ENCODE measurements at regions not wholly inside any gene's neighbourhood (a gene's known extent, or its start where the extent isn't known, plus 50 kb on each side); places are given as distances from the start of the nearest gene placed in this dataset.
"Not testable (repeated sequence)": the region's sequence is repeated elsewhere in the genome, so short reads cannot be mapped to it uniquely, and the experiment has no call there.

DNA sequence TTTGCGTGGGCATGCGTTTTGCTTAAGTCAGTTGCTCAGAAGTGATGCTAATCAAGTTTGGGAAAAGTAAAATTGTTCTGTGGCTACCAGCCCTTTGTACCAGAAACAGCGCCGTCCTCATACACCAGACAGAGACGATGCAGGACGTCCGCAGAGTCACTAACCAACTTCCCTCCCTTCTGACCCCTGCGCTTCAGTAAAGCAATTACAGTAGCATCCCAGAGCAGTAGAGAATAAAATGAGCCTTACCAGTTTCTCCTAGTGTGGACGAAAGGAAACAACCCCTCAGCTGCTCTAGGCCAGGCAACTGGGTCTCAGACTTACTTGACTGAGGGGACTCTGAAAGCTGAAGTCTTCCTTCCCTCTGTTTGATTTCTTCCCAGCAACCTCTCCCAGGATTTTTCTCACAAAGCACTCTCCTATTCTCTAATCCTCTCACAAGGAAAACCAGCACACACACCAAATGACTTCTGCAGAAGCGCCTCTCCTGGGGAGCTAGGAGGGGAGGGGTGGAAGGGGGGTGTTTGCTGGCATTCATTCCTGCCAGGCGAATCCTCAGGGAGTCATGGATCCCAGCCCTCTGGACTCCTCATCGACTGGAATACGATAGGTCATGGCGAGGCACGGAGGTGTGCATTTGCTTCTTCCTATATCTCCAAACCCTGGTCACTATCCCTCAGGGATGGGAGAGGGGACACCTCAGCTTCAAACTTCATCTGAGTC lies 56.0 kb upstream of the MID1 start:
- no peak overlapping the region for H3K27ac ChIP-seq (replicated peaks in 1 of 4)
- DNase-seq (ENCODE audit: extremely low spot score): no peak
- no peaks in the 10 kb centered on the region for H3K4me1 ChIP-seq
- no peak for TF ChIP-seq POLR2A (IDR thresholded peaks at IDR 0.05; ENCODE audit: low read depth)
- no peak for TF ChIP-seq POLR2AphosphoS5 (IDR thresholded peaks at IDR 0.05)
- TF ChIP-seq EP300 (IDR thresholded peaks at IDR 0.05): no peak
- TF ChIP-seq CTCF (IDR thresholded peaks at IDR 0.05): no peak
- no peaks in the 10 kb centered on the region for H3K9me3 ChIP-seq
- intact Hi-C loops (cut with DNase I): no loop called here
- H3K4me3 ChIP-seq: no peak overlapping the region
- no peaks in the 10 kb centered on the region for H3K36me3 ChIP-seq
- WGBS: 49% methylated on average over 10 of the region's 15 CpGs
- peaks cover 0 to 4% (median 0%) of the 10 kb centered on the region in 4 donors for H3K27me3 ChIP-seq

GRCh38 chrX:10677490-10677889 lies 57.1 kb upstream of the MID1 start:
- no peaks in the 10 kb centered on the region for H3K4me1 ChIP-seq
- no peak overlapping the region for H3K27ac ChIP-seq (replicated peaks in 1 of 4)
- no peak for TF ChIP-seq EP300 (IDR thresholded peaks at IDR 0.05)
- TF ChIP-seq POLR2AphosphoS5 (IDR thresholded peaks at IDR 0.05): no peak
- TF ChIP-seq POLR2A (IDR thresholded peaks at IDR 0.05; ENCODE audit: low read depth): no peak
- no peak for TF ChIP-seq CTCF (IDR thresholded peaks at IDR 0.05)
- no peak overlapping the region for H3K4me3 ChIP-seq
- no peaks in the 10 kb centered on the region for H3K9me3 ChIP-seq
- 56% methylated on average over 5 of the region's 5 CpGs for WGBS
- intact Hi-C loops (cut with DNase I): no loop called here
- peaks cover 0 to 2% (median 0%) of the 10 kb centered on the region in 4 donors for H3K27me3 ChIP-seq
- DNase-seq (ENCODE audit: extremely low spot score): no peak
- H3K36me3 ChIP-seq: no peaks in the 10 kb centered on the region

DNA sequence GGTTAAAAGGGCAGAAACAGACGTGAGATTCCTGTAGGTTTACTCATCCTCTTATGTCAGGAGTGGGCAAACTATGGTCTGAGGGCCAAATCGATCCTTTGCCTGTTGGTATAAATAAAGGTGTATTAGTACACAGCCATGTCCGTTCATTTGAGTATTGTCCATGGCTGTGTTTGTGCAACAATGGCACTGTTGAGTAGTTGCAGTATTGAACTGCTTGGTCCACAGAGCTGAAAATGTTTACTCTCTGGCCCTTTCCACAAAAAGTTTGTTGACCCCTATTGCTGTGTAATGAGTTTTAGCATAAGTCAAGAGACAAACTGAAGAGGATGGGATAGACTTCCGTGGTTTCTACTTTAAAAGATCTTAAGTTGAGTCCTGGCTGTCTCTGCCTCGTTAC lies 59.0 kb upstream of the MID1 start:
- Histone ChIP-seq H3K36me3 (no peaks in the 10 kb centered on the region), H3K27me3 (no peaks in the 10 kb centered on the region), H3K4me3 (no peak overlapping the region), H3K27ac (replicated peaks in 1 of 4) (no peak overlapping the region), H3K9me3 (no peaks in the 10 kb centered on the region), H3K4me1 (no peaks in the 10 kb centered on the region)
- intact Hi-C loops (cut with DNase I): no loop called here
- WGBS: 68% methylated on average over 5 of the region's 5 CpGs
- DNase-seq (ENCODE audit: extremely low spot score): no peak
- TF ChIP-seq EP300 (IDR thresholded peaks at IDR 0.05) (no peak), CTCF (IDR thresholded peaks at IDR 0.05) (no peak), POLR2AphosphoS5 (IDR thresholded peaks at IDR 0.05) (no peak), POLR2A (IDR thresholded peaks at IDR 0.05; ENCODE audit: low read depth) (no peak)

DNA sequence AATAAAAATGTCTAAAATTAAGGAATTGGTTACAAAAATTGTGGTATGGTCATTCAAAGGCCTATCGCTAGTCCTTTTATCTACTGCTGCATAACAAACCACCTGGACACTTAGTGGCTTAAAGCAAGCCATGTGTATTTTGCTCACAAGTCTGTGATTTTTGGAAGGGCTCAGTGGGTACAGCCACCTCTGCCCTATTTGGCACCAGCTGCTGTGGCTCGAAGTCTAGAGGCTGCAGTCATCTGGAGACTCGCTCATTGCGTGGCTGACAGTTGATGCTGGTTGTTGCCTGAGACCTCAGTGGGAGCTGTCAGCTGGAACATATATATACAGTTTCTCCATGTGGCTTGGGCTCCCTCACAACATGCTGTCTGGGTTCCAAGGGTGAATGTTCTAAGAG lies 60.8 kb upstream of the MID1 start:
- Histone ChIP-seq H3K36me3 (no peaks in the 10 kb centered on the region), H3K9me3 (no peaks in the 10 kb centered on the region), H3K27me3 (no peaks in the 10 kb centered on the region), H3K27ac (replicated peaks in 1 of 4) (no peak overlapping the region), H3K4me3 (no peak overlapping the region), H3K4me1 (no peaks in the 10 kb centered on the region)
- 81% methylated on average over 4 of the region's 4 CpGs for WGBS
- intact Hi-C loops (cut with DNase I): no loop called here
- TF ChIP-seq POLR2A (IDR thresholded peaks at IDR 0.05; ENCODE audit: low read depth) (no peak), POLR2AphosphoS5 (IDR thresholded peaks at IDR 0.05) (no peak), CTCF (IDR thresholded peaks at IDR 0.05) (no peak)
- no peak for DNase-seq (ENCODE audit: extremely low spot score)

DNA sequence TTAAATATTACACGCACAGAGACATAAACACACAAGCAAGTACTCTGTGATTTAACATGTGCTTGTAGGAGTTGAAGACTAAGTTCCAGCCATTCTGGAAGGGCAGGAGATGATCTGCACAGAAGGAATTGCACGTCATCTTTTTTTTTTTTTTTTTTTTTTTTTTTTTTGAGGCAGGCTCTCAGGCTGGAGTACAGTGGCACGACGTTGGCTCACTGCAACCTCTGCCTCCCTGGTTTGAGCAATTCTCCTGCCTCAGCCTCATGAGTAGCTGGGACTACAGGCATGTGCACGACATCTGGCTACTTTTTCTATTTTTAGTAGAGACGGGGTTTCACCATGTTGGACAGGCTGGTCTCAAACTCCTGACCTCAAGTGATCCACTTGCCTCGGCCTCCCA lies 63.2 kb upstream of the MID1 start:
- H3K27me3 ChIP-seq; H3K27ac ChIP-seq (replicated peaks in 1 of 4); H3K9me3 ChIP-seq; DNase-seq (ENCODE audit: extremely low spot score); H3K36me3 ChIP-seq; H3K4me3 ChIP-seq; intact Hi-C loops (cut with DNase I); H3K4me1 ChIP-seq: not testable (repeated sequence)
- 78% methylated on average over 7 of the region's 7 CpGs for WGBS
